Heart right ventricle (tissue), 16 donors: ENCODE measurements at regions not wholly inside any gene's neighbourhood (a gene's known extent, or its start where the extent isn't known, plus 50 kb on each side); places are given as distances from the start of the nearest gene placed in this dataset.

ENCODE experiments used
- ATAC-seq, 8 donors: fragments of 200-7000 bp; cut with Tn5 transposase; one replicate each; pipeline ENCODE4 v1.9.1; 2020; ENCODE audit warnings: mild to moderate bottlenecking in 8 of 8, moderate library complexity in 8 of 8, moderate number of reproducible peaks in 1 of 8
- DNase-seq, 2 donors: peaks; one replicate each; pipeline ENCODE4 v3.0.0-alpha.2; 2020
- H3K27ac ChIP-seq, 10 donors: fragments of 200-600 bp; sonication (generic) in 2 of 10; one replicate each; pipeline versions ENCODE4 v1.5.0 to v1.8.0; 2020 to 2022; ENCODE audit warnings: mild to moderate bottlenecking in 3 of 10
- H3K27me3 ChIP-seq, 7 donors: fragments of 200-600 bp; one replicate each; pipeline ENCODE4 v1.8.0; 2021 to 2022; ENCODE audit warnings: mild to moderate bottlenecking in 2 of 7
- H3K36me3 ChIP-seq, 9 donors: fragments of 200-600 bp; sonication (generic) in 1 of 9; one replicate each; pipeline versions ENCODE4 v1.5.0 to v1.8.0; 2020 to 2022; ENCODE audit warnings: mild to moderate bottlenecking in 2 of 9
- H3K4me1 ChIP-seq, 9 donors: fragments of 200-600 bp; sonication (generic) in 1 of 9; one replicate each; pipeline versions ENCODE4 v1.5.0 to v1.8.0; 2020 to 2022; ENCODE audit warnings: mild to moderate bottlenecking in 4 of 9
- H3K4me3 ChIP-seq, 10 donors: fragments of 200-600 bp; sonication (generic) in 2 of 10; one replicate each; pipeline versions ENCODE4 v1.5.0 to v1.8.0; 2020 to 2022; ENCODE audit warnings: mild to moderate bottlenecking in 7 of 10, moderate library complexity in 2 of 10
- H3K9me3 ChIP-seq, 11 donors: fragments of 200-600 bp in 10 of 11; sonication (generic) in 2 of 11; one replicate each; pipeline versions ENCODE4 v1.5.0 to v1.8.0; 2013 to 2022; ENCODE audit warnings: mild to moderate bottlenecking in 2 of 11, control low read depth in 1 of 11, moderate library complexity in 1 of 11
- CTCF ChIP-seq, 9 donors: fragments of 200-600 bp; sonication (generic) in 2 of 9; IDR thresholded peaks; one replicate each; pipeline versions ENCODE4 v1.5.0 to v1.8.0; 2021 to 2022; ENCODE audit warnings: antibody characterized with exemption in 9 of 9, mild to moderate bottlenecking in 5 of 9, moderate library complexity in 1 of 9
- WGBS, 2 donors: extraction: QIAGEN DNeasy Blood & Tissue Kit; methylation state at CpG; one replicate each; pipeline ENCODE4 v1.1.7; 2013; ENCODE audit warnings: inconsistent platforms in 1 of 2; 5-methylcytosine and 5-hydroxymethylcytosine counted together
- intact Hi-C, 10 donors: fragments of 100-400 bp; cut with DNase I; formaldehyde crosslinking; loops; one replicate each; pipeline versions ENCODE4 v1.11.1 to v1.14.2; 2022
- donor health status: Arrhythmogenic right ventricular cardiomyopathy.
- donor health status: ischemic (EF 13 %, LVEDD 7.1; RV severe dilation, severe dysfunction).
- donor health status: healthy with polysubstance abuse.
- donor health status: DM: no; HTN: yes; CAD: no.
- donor health status: DM: no; HTN: no; CAD: no.
- donor health status: ischemic (EF 25% LVEDD 6.9; RV normal size, moderate dysfunction).
- donor health status: ischemic (EF 25% LVEDD 5.7; RV mildly dilated, moderate dysfunction).
- donor health status: healthy.
- donor health status: DM: yes; HTN: yes; CAD: no.
- donor health status: Ischemic cardiomyopathy.
- donor health status: ischemic (EF 35%, LVEDD 5.7; RV mildly dilated, moderate dysfunction).
- donor health status: nonischemic (EF 11% LVEDD 7.7; RV severe dilation, severe dysfunction).
- donor health status: DM: yes; HTN: yes; CAD: no.
- donor health status: PGD.
- donor health status: ischemic (EF 29% LVEDD 5.4; RV normal size, mild dysfunction).
- donor health status: nonischemic (EF 23%, LVEDD 6.1; RV moderate dilation, normal function).

GRCh38 chr5:128645581-128645980 lies 107.5 kb upstream of the FBN2 start:
- Histone ChIP-seq H3K36me3 (no peaks in the 10 kb centered on the region), H3K4me1 (no peaks in the 10 kb centered on the region), H3K27me3 (no peaks in the 10 kb centered on the region), H3K4me3 (no peak overlapping the region), H3K27ac (no peak overlapping the region), H3K9me3 (peaks cover 0 to 5% (median 0%) of the 10 kb centered on the region in 11 donors)
- ATAC-seq, result no peak
- 75 to 76% methylated on average over 1 of the region's 1 CpG for WGBS, 2 donors
- intact Hi-C loops, result no loop called here
- DNase-seq, result no peak
- no peak for TF ChIP-seq CTCF (IDR thresholded peaks at IDR 0.05)

GRCh38 chr5:128646176-128646575 lies 108.1 kb upstream of the FBN2 start:
- Histone ChIP-seq H3K27ac (no peak overlapping the region), H3K4me1 (no peaks in the 10 kb centered on the region), H3K9me3 (peaks cover 0 to 5% (median 0%) of the 10 kb centered on the region in 11 donors), H3K27me3 (no peaks in the 10 kb centered on the region), H3K4me3 (no peak overlapping the region), H3K36me3 (no peaks in the 10 kb centered on the region)
- intact Hi-C loops, result no loop called here
- 91 to 92% methylated on average over 2 of the region's 2 CpGs for WGBS, 2 donors
- DNase-seq (no peak), ATAC-seq (no peak)
- TF ChIP-seq CTCF (IDR thresholded peaks at IDR 0.05), result no peak

- ATAC-seq (no peak), DNase-seq (no peak)
- Histone ChIP-seq H3K27ac (no peak overlapping the region), H3K4me1 (no peaks in the 10 kb centered on the region), H3K27me3 (no peaks in the 10 kb centered on the region), H3K36me3 (no peaks in the 10 kb centered on the region), H3K9me3 (peaks cover 0 to 20% (median 0%) of the 10 kb centered on the region in 11 donors), H3K4me3 (no peak overlapping the region)
- intact Hi-C loops, result no loop called here
- no peak for TF ChIP-seq CTCF (IDR thresholded peaks at IDR 0.05)
Observed at GRCh38 chr5:128649192-128649591, 111.1 kb upstream of the FBN2 start.

GRCh38 chr5:128662997-128663396 lies 125.0 kb upstream of the FBN2 start:
- H3K36me3 ChIP-seq, result no peaks in the 10 kb centered on the region
- no peak for TF ChIP-seq CTCF (IDR thresholded peaks at IDR 0.05)
- DNase-seq, result no peak
- intact Hi-C loops, result loop anchor here in 6 of 10 donors (2.0 to 10.0 kb wide), 3 partner anchors 14 to 448 kb away; no protein-coding TSS in a partner anchor
- H3K27me3 ChIP-seq, result no peaks in the 10 kb centered on the region
- H3K4me3 ChIP-seq, result no peak overlapping the region
- H3K4me1 ChIP-seq, result no peaks in the 10 kb centered on the region
- no peak overlapping the region for H3K27ac ChIP-seq
- WGBS, 2 donors, result 74 to 85% methylated on average over 2 of the region's 2 CpGs
- ATAC-seq, result no peak
- no peaks in the 10 kb centered on the region for H3K9me3 ChIP-seq
